CD4-positive, alpha-beta T cell treated with Interleukin-17A for 4 hours (primary cell): ENCODE measurements at regions not wholly inside any gene's neighbourhood (a gene's known extent, or its start where the extent isn't known, plus 50 kb on each side); places are given as distances from the start of the nearest gene placed in this dataset.

ENCODE experiments used
- DNase-seq: peaks from one replicate; pipeline ENCODE4 v3.0.0-alpha.2; 2020; ENCODE audit warnings: mixed read lengths

DNA sequence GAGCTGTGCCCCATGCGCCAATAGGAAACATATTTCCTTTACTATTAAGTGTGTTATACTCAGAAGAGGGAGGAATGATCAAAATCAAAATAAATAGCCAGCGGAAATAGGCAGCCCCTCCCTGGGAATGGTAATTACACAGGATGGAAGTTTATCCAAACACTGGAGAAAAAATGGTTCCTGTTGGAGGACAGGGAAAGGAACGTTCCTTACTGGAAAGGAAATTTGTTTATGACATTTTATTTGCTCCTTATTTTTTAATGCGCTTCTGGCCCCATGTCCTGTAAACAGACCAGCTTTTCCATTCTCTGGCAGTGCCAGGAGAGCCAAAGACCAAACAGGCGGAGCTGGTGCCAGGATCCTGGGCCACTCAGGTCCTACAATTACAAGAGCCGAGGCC, 273.7 kb downstream of the SOX9 start:
- DNase-seq: no peak

DNA sequence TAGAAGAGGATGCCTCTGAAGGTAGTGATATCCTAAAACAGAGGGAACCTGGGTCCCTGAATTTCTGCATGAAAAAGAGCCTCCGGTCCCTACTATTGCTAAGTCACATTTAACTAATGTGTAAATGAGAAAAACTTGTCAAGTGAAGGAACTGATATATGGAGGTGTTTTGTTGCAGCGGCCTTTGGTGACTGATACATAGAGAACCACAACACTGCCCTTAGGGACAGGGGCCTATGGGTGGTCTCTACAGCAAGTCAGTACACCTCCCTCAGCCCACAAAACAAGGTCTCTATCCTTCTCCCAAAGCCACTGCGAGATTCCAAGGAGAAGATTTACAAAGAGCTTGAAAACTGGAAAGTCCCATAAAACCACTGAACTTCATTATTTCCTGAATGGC, 275.3 kb downstream of the SOX9 start:
- no peak for DNase-seq

DNA sequence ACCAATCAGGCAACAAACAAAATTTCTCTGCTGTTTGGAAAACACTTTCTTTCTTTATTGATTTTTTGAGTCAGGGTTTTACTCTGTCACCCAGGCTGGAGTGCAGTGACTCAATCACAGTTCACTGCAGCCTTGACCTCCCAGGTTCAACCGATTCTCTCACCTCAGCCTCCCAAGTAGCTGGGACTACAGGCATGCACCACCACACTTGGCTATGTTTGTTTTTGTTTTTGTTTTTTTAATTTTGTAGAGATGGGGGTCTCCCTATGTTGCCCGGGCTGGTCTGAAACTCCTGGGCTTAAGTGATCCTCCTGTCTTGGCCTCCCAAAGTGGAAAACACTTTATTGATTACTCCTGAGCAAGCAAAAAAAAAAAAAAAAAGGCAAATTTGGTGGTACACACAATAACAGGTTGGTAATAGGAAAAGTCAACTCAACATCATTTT, 276.4 kb downstream of the SOX9 start:
- DNase-seq: no peak

DNA sequence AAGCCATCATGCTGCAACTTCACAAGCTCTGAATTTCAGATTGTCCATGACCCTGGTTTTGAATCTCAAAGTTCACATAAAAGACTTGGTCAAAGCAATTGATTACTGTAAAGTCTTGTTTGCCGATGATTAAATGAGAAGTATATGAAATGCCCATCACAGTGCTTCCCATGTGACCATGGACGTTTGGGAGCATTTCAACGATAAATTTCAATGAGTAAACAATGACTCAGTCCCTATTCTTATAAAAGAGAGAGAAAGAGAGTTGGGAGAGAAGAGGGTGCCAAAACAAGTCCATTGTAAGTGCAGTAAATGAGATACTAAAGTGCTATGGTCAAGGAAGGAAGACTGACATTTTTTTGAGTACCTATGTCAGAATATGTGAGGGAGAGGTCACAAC, 276.9 kb downstream of the SOX9 start:
- DNase-seq: no peak

DNA sequence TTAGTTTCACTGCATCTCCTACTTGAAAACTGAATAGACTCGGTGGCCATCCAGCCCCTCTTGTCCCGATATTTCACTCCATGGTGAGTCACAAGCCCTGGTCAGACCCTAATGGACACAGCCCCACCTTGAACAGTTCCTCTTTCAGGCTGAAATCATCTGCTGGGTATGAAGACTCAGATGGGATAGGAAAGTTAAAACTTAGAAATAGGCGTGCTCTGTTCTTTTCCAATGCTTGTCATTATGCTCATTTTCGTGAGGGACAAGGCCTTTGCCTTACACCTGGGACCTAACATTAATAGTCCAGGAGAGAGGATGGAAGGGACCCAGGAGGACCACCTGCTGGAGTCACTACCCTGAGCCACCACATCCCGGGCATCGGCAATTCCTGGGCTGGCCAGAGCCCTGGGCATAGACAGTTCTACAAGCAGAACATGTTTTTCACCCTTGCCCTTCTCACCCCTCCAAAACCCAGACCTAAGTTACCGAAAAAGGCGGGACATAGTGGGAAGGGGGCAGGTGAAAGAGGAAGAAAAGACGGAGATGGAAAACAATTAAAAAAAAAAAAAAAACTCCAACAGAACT, 278.3 kb downstream of the SOX9 start:
- no peak for DNase-seq

DNA sequence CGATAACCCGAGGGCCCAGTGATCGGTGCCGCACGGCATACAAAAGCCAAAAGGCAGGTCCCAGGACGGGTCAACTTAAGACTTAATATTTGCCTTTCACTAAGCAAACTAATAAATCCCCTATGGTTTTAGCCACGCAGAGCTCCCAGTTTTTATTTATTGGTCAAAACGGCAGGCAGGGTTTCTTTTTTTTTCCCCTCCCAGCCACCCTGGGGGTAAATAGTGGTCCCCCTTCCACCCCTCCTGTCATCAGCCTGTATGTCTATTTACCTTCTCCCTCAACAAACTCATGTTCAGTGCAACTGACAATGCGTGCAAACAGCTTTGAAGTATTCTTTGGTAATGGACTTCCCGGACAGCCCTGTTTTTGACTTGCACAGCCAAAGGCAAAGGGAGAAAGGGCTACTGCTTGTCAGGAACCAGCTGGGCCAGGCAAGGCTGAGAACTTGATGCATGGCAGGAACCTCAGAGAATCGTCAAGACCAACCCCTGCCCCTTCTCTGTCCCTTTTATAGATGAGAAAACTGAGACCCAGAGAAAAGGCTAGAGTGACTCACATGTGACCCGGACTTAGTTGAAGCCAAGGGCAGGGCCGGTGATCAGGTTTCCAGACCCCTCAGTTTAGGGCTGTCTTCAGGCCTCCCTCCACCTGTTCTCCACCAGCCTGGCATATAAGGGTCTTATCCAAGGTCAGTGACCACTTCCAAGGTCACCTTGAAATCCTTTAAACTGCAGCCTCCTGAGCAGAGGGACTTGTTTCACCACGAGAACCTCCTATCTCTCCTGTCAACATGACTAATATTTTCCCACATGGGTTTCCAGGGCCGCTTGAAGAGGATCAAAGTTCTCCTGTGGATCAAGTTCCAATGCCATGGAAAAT, 279.0 kb downstream of the SOX9 start:
- DNase-seq: no peak

DNA sequence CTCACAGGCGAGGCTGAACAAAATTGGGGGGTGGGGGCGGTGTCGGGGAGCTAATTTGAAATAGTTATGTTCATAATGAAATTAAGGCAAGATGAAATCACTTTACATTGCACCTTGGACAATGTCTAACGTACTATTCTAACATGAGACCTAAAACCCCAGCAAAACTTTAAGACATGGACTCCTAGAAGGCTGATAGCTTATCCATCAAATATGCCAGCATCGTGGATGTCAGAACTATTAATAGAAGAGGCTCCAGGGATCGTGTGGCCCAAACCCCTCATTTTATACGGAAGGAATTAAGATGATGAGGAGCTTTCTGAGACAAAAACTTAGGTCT, 279.6 kb downstream of the SOX9 start:
- no peak for DNase-seq

DNA sequence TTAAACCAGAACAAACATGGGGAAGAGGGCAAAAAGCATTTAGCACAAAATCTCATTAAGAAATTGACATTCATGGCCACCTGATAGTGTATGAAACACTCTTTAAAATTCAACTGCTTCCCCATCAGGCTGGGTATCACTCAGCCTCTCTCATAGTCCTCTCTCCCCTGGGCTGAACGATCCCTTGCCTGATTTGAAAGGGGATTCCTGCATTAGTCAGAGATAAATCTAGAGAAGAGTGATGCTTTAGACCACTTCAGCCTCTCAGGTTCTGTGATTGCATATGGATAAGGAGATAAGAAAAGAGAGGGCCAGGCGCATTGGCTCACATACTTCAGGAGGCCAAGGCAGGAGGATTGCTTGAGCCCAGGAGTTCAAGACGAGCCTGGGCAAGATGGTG, 280.0 kb downstream of the SOX9 start:
- no peak for DNase-seq

DNA sequence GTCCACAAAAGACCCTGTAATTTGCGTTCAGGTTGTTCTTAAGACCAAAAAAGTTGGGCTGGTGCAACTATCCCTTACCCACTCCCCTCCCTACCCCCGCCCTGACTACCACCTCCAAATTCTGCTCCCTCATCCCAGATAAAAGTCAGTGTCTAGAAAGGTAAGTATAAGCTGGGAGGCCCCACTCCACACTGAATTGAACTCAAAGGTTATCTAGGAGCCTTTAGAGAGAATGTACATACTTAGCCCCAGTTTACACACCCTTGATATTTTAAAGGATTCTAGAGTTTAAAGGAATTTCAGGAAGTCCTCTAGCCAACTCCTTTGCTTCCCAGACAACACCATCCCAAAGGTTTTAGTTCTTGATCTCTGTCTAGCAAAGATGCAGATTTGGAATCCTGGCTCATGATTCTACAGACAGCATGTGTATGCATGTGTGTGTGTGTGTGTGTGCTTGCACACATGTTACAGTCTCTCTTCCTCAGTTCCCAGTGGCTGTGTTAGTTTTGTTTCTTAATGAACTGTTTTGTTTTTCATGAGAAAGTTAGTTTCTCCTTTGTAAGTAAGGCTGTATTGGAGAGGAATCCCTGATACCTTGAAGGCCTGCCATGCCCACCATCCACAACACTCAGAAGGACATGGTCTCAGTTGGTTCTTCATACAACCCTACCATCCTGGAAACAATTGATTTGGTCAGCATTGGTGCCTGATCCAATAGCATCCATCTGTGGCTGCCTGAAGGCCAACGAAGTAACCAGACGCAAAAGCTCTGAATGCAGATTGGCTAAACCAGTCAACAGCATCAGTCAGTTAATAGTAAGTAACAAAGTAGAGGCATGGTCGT, 281.3 kb downstream of the SOX9 start:
- DNase-seq: no peak

DNA sequence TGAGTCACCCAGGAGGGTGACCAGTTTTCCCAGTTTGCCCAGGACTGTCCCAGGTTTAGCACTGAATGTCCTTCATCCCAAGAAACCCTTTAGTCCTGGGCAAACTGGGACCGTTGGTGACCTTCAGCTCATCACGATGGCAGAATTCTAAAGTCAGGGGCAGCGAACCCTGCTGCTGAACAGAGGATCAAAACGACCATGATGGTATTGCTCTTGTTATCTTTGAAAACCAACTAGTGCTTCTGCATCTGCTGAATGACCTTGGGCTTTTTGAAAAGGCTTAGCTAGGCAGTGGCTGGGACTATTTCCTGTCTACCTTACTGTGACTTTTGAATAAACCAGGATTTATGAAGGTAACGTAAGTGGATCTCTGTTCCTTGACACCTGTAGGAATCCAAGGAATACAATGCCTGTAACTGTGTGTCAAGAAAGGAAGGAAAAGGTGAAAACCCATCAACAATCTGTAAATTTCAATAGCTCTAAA, 281.9 kb downstream of the SOX9 start:
- no peak for DNase-seq

DNA sequence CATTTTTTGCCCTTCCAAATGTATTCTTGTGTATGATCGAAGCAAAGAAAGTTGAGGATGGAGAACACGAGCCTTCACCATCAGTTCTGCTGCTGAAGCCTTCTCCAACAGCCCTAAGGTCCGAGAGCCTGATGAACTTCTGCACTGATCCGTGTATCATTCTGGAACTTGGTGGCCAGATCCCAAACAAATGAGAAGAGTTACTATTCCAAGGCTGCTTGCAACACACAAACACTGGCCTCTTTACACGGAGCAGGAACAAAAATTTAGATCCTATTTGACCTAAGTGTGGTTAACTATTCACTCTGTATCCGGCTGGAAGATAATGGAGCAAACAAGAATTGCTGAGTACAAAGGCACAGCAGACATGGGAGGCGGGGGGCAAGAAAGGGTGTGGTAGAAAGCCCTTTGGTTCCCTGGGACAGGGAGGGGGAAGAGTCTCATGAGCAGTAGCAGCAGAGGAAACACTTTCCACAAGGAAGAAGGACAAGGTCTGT, 282.9 kb downstream of the SOX9 start:
- no peak for DNase-seq

DNA sequence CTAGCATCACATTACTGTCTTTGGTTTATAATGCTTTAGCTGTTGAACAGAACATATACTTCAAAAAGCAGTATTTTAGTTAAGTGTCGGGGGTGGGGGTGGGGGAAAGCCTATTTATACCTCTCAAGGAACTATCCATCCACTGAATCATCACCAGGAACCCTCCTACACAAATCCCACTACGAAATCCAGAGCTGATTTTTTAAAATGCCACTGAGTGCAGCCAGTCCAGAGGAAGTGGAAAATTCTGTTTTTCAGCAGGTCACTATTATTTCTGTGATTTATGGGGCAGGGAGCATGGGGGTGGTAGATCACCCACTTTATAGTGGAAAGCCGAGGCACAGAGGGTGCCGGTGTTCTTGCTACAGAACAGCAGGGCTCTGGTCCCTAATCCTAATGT, 284.1 kb downstream of the SOX9 start:
- DNase-seq: no peak

DNA sequence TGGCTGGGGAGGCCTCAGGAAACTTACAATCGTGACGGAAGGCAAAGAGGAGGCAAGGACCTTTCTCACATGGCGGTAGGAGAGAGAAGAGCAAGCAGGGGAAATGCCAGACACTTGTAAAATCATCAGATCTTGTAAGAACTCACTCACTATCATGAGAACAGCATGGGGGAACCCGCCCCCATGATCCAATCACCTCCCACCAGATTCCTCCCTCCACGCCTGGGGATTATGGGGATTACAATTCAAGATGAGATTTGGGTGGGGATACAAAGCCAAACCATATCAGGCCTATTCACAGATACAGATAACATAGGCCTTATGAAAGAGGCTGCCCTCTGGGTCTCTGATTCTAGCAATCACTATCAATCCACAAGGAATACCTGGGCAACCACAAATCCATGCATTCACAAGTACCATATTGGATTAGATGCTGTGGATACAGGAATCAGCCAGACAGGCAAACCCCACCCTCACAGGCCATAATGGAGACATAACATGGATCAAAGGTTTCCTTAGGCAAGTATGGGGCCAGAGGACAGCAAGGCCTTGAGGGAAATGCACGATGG, 284.9 kb downstream of the SOX9 start:
- no peak for DNase-seq

DNA sequence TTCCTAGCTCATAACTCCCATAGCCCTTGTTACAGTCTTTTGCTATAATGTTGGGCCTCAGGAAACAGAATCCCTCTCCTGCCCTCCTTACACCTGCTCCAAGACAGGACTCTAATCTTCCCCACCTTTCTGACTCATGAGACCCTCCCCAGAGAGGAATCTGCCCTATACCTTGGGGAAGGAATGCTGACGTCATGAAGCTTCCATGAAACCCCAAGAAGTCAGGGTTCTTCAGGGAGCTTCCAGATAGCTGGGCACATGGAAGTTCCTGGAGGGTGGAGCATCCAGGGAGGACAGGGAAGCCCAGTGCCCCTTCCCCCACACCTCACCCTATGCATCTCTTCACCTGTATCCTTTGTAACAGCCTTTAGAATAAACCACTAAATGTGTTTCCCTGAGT, 285.7 kb downstream of the SOX9 start:
- no peak for DNase-seq

DNA sequence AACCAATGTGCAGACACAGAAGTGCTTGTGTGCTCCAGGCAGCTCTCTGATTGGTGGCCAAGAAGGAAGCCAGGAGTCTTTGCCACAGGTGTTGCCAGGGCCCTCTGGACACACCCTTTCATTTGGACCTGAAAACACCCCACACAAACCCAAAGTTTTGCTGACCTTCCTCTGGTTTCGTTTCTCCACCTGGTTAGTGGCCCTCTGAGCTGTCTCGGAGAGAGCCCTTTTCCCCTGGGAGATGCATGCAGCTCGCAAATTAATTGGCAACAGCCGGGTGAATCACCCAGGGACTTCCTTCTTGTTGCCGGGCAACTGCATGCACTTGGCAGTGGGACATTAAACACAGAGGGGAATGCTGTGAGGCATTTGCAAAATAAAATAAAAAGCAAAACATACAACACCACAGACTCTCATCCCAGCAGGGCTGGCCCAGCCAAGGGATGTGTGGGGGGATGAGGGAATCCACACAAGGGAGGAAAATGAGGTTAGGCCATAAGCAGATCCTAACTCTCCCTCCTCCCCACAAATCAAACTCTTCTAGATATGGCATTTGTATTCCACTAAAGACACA, 286.6 kb downstream of the SOX9 start:
- DNase-seq: no peak

DNA sequence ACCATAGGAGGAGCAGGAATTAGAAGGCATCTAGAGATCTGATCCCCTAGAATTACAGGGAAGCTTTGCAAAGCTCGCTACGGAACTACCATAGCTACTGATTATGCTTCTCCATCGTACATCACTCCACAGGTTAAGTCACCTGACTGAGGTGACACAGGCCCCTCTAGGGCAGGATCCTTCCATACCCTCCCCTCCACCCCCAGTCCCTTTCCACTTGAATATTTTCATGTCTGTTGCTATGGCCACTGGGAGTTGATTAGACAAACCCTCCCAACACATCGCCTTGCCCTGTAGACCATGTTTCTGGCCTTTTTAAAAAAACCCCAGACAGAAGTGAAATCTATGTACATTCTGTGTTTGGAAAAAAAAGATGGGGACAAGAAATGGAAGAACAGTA, 287.1 kb downstream of the SOX9 start:
- no peak for DNase-seq

DNA sequence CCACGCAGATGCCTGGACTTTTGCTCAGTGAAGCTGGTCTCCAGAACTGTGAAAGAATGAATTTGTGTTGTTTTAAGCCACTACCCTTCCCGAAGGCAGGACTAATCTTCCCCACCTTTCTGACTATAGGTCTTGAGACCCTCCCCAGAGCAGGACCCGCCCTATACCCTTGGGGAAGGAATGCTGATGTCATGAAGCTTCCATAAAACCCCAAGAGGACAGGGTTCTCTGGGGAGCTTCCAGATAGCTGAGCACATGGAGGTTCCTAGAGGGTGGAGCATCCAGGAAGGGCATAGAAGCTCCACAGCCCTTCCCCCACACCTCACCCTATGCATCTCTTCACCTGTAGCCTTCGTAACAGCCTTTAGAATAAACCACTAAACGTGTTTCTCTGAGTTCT, 287.8 kb downstream of the SOX9 start:
- no peak for DNase-seq

DNA sequence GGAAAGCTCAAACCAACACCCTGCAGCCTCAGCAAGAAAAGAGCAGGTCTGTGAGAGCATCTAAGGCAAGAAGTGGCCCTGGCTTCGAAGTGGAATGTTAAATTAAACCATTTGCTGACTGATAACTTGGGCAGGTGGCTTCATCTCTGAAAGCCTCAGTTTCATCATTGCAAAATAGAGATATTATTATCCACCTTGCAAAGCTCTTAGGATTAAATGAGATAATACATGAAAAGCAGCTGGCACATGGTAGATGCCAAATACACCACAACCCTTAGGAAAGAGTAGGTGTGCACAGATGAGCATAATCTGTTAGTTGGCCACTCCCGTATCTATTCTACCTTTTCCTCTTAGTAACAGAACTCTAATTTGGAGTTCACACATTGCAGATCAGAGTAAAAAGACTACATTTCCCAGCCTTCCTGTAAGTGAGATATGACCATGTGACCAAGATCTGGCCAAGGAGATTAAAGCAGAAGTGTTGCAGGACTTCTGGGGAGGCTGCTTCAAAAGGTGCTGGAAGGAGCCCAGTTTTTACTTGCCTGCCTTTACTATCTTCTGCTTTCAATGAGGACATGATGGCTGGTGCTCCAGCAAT, 288.7 kb downstream of the SOX9 start:
- no peak for DNase-seq

DNA sequence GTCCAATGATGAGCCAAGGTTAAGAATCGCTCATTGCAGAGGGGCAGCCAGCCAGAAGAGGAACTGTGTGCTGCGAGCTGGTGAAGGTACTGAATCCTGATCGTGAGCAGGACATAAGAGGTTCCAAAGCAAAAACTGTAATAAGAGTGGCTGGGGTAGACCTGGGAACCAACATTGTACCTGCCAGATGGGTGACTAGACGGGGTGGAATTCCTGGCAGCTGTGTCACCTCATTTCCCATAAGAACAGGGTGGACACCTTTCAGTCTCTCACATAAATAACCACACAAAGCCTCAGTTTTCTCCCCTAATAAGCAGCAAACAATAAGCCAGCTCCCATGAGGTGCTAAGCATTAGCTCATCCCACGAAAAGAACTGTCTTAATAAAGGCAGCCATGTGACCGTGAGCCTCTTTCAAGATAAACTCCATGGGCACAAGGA, 290.3 kb downstream of the SOX9 start:
- DNase-seq: no peak

DNA sequence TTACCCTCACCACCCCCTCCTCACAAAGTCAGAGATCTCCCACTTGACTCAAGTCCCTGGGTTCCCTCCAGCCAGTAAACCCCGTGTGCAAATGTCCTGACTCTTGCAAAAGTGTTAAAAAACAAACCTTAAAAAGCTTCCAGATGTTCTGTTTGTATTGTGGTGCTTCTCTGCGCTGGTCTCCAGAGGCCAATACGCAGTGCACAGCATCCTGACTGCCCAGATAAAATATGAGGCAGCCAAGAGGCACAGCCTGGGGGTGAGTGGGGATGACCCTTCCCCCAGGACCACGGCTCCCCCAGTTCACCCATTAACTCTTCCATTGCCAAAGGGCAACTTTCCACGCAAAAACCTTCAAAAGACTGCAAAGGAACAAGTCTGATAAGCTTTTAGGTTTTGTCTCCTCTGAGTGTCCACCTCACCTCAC, 291.8 kb downstream of the SOX9 start:
- DNase-seq: no peak

DNA sequence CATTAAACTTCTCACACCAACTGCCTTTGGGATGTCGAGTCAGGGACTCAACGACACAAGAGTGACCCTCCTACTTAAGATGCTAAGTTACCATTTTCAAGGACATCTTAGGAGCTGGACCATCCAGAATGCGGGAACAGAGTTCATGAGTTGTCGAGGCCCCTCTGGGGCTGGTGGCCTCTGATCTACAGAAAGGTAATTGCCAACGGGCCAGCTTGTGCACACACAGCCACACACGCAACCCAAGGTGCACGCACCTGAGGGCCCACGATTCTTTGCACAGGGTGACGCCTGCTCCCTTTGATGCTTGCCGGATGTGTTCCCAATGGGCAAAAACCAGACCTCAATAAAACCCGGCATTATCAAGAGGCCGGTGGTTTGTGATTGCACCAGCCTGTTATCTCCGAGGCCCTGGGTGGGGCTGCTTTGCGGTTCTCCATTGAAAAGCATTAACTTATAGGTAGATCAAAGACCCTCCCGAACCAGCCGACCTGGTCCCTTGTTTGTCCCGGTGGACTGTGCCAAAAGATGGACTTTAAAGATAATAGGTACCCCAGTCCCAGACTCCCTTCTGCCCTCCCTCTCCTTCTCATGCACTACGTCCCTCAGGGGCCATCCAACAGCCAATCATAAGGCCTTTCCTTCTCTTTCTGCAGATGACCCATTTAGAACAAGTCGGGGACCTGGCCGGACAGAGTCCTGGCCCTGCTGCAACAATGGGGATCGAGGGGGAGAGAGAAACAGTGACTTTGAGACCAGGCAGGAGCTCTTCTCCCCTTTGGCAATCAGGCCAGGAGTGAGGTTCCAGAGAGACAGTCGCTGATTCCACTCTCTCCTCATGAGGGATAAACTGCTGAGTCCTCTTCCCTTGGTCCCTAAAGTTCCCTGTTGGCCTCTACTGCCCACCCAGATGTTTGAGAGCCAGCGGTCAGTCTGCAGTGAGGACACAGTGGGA, 292.5 kb downstream of the SOX9 start:
- DNase-seq: no peak
